Endothelial cell of umbilical vein (primary cell): ENCODE measurements at regions not wholly inside any gene's neighbourhood (a gene's known extent, or its start where the extent isn't known, plus 50 kb on each side); places are given as distances from the start of the nearest gene placed in this dataset.

Experiments used
- EZH2 ChIP-seq: IDR thresholded peaks from 2 replicates; pipeline ENCODE4 v1.6.1; 2012; ENCODE audit warnings: borderline replicate concordance, low read depth, mild to moderate bottlenecking, moderate library complexity, low read length, inconsistent platforms; ENCODE audit not compliant: severe bottlenecking
- FOS ChIP-seq: IDR thresholded peaks from 2 replicates; pipeline ENCODE4 v1.6.1; 2011; ENCODE audit warnings: mild to moderate bottlenecking, low read length, moderate library complexity, borderline replicate concordance; ENCODE audit not compliant: insufficient read depth
- GATA2 ChIP-seq: IDR thresholded peaks from 2 replicates; pipeline ENCODE4 v1.7.0; 2011; ENCODE audit warnings: low read depth, mild to moderate bottlenecking, moderate library complexity, mixed read lengths, low read length; ENCODE audit not compliant: insufficient read length, insufficient read depth
- JUN ChIP-seq: IDR thresholded peaks from 2 replicates; pipeline ENCODE4 v1.6.1; 2011; ENCODE audit warnings: borderline replicate concordance, low read depth; ENCODE audit not compliant: insufficient read length, insufficient read depth
- MYC ChIP-seq: IDR thresholded peaks from one replicate; pipeline ENCODE4 v1.6.1; 2011; ENCODE audit warnings: mild to moderate bottlenecking, low read depth, low read length
- POLR2A ChIP-seq: IDR thresholded peaks from 2 replicates; pipeline ENCODE4 v1.6.1; 2012; ENCODE audit warnings: low read depth, mild to moderate bottlenecking, control low read depth, low read length
- POLR2AphosphoS5 ChIP-seq: IDR thresholded peaks from 2 replicates; pipeline ENCODE4 v1.6.1; 2012; ENCODE audit warnings: low read depth, mild to moderate bottlenecking, control low read depth, low read length, moderate library complexity; ENCODE audit not compliant: insufficient read depth
- TF ChIP-seq, protein P1 (sequence below), 2 donors: IDR thresholded peaks; 1 replicate in 1 of 2; 2 replicates in 1 of 2; pipeline ENCODE4 v1.5.1; 2011; ENCODE audit warnings: low read length in 2 of 2, mild to moderate bottlenecking in 2 of 2, moderate library complexity in 2 of 2, control low read depth in 1 of 2, inconsistent platforms in 1 of 2, low read depth in 1 of 2; ENCODE audit not compliant: insufficient read depth in 1 of 2; ENCODE audit errors: extremely low read depth in 1 of 2
- TF ChIP-seq, protein P2 (sequence below): IDR thresholded peaks from 2 replicates; pipeline ENCODE4 v1.6.1; 2011; ENCODE audit not compliant: insufficient read depth, insufficient read length

DNA sequence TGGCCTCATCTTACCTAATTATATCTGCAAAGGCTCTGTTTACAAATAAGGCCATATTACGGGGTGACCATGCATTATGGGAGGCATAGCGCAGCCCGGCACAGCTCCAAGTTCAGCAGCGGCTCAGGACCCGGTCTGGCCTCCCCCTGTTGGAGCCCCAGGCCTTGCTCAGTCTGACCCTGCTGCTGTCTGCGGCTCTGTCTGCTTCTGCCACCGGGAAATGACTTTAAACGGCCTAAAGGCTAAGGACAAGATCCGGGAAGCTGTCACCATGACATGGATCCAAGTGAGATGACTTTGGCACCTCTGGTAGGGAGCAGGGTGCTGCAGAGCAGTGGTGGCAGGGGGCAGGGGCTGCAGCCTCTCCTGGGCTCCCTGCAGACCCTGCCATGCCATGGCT is 140.6 kb upstream of the GSE1 start:
- TF ChIP-seq, protein P1, sequence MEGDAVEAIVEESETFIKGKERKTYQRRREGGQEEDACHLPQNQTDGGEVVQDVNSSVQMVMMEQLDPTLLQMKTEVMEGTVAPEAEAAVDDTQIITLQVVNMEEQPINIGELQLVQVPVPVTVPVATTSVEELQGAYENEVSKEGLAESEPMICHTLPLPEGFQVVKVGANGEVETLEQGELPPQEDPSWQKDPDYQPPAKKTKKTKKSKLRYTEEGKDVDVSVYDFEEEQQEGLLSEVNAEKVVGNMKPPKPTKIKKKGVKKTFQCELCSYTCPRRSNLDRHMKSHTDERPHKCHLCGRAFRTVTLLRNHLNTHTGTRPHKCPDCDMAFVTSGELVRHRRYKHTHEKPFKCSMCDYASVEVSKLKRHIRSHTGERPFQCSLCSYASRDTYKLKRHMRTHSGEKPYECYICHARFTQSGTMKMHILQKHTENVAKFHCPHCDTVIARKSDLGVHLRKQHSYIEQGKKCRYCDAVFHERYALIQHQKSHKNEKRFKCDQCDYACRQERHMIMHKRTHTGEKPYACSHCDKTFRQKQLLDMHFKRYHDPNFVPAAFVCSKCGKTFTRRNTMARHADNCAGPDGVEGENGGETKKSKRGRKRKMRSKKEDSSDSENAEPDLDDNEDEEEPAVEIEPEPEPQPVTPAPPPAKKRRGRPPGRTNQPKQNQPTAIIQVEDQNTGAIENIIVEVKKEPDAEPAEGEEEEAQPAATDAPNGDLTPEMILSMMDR (IDR thresholded peaks at IDR 0.05; ENCODE audit: extremely low read depth in 1 of 2, insufficient read depth in 1 of 2, low read depth in 1 of 2, low read length in 2 of 2): no peak
- TF ChIP-seq POLR2AphosphoS5 (no peak), POLR2A (no peak), FOS (no peak), JUN (no peak), GATA2 (no peak), EZH2 (no peak), MYC (no peak)
- TF ChIP-seq, protein P2, sequence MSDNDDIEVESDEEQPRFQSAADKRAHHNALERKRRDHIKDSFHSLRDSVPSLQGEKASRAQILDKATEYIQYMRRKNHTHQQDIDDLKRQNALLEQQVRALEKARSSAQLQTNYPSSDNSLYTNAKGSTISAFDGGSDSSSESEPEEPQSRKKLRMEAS: no peak
